ENCODE measurements at regions not wholly inside any gene's neighbourhood (a gene's known extent, or its start where the extent isn't known, plus 50 kb on each side); places are given as distances from the start of the nearest gene placed in this dataset.
A peak's percentile ranks its signal among the peaks of the same experiment; 100 is the strongest.

DNA sequence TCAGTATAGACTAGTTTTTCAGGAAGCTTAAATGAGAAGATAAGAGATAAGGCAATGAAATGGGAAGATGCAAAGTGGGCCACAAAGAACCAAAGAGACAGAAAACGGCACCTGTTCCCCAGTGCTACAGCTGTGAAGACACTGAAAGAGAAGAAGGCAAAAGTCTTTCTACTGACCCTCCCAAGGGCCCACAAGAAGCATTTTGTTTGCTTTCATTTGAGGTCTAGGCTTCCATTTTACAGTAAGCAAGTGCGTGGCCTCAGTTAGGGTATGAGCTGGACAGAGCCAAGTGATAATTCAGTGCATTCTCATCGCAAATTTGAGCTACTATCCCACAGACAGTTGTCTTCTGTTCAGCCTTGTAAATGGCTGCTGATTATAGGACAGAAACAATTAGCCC, 53.4 kb upstream of the STK17B start:
- no peak for DNase-seq

DNA sequence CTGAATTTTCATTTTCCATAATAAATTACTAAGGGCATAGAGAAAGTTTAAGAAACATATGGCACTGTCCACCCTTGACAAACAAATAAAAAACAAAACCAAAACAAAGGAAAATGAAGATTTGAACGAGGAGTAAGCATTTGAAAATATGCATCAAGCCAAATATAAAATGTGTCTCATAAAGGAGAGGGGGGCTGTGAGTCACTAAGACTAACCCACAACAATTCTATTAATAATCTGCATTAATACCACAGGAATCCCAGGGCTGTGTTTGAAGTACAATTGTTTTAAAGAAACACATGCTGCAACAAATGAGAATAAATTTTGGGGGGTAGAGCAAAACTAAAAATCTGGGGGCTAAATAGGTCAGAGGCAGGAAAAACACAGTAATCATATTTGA, 53.8 kb upstream of the STK17B start:
- peak; percentile 24 for DNase-seq

DNA sequence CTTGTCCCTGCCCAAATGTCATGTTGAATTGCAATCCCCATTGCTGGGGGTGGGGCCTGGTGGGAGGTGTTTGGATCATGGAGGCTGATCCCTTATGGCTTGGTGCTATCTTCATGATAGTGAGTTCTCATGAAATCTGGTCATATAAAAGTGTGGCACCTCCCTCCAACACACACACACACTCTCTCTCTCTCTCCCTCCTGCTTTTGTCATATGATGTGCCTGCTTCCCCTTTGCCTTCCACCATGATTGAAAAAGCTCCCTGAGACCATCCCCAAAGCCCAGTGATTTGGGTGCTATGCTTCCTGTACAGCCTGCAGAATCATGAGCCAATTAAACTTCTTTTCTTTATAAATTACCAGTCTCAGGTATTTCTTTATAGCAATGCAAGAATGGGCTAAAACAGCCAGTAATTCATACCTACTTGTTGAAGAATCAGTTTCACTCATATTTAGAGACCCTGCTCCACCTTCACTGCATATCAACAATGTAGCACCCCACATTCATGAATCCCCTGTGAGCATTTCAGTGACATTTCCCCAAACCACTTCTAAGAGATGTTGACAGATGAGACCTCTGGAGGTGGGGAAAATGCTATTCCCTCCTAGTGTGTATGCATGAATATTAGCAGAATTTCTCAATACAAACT, 54.8 kb upstream of the STK17B start:
- no peak for DNase-seq

DNA sequence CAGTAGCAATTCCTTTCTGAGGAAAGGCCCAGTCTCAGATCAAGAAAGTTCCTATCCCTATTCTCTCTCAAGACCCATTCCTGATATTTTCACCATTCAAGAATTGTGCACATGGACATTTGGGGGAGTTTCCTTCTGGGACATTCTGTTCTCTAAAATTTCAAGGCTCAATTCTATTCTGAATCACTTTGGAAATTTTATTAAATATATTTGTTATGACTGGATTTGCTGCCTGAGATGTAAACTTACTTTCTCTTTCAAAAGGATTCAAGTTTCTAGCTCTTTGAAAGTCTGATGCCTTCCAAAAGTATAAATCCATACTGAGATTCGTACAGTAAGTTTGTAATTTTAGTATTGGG, 55.3 kb upstream of the STK17B start:
- DNase-seq: no peak

DNA sequence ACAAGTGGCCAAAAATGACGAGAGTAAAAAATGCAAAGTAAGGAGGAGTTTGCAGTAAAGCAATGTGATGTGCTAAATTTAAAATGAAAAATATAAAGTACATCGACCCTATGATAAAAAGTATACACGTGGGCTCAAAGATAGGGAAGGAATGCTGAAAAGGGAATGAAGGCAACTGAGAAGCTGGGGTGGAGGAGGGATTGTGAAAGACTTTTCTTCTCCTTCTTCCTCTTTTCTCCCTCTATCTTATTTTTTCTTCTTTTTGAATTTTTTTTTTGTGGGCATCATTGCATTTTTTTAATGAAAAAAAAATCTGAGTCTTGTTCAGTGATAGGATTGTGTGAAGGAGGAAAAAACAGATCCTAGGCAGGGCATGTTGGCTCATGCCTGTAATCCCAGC, 57.6 kb upstream of the STK17B start:
- DNase-seq: no peak

DNA sequence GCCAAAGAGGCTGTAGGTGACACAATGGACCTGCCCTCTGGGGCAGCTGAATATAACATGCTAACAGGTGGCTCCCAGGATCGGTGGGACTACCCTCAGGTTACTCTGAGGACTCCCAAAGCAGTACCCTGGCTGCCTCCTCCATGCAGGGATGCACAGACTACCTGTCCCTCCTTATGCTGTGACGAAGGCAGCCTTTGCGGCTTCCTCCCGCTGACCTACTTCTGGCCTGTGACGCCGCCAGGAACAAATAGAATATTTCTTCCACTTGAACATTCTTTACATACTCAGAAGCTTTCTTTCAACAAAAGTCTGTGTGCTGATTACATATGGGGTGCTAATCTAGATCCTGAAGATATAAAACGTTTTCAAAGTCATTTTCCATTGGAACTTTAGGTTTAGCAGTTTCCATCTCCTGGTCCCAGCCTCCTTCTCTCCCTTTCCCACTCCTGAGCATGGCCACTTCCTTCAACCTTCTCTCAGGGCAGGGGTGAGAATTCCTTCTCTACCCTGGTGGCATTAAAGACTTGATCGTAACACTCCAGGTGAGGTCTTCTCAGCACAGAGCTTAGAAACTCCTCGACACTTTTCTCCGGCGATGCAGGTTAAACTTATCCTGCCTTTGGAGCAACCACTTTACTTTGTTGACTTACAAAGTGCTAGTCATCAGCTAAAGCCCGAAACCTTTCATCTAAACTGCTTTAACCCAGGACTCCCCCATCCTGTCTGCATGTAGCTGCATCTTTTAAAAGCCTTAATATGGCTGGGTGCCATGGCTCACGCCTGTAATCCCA, 58.9 kb upstream of the STK17B start:
- DNase-seq: no peak

DNA sequence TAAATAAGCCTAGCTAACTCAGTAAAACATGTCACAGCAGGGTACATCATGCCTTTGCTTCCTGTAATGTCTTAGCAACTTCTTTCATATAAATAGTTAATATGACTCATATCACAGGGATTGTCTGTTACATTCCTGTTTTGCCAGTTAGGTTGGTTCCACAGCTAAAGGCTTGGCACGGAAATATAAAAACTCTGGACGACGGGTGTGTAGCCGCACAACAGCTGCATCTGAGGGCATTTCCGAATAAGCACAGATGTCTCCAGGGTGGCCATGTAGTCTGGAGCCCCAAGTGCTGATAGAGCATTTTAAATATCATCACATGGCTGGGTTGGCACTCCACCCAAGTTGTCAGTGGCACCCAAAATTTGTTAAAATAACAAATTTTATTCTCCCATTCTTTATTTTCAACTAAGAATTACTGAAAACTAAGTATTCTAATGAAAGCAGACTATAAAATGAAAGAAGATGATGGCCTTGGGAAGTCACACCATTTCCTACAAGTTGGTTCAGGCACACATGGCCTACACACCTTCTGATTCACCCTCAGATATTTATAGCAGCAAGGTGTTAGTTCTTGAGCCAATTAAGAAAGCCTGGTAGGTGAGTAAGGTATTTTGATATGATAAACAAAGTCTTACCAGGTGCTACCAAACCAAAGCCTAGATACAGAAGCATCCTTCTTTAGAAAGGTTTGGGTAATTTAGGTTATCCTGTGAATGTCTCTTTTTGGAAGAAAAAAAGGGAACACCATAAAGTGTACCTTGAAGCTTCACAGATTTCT, 61.8 kb upstream of the STK17B start:
- DNase-seq: peak; percentile 89

DNA sequence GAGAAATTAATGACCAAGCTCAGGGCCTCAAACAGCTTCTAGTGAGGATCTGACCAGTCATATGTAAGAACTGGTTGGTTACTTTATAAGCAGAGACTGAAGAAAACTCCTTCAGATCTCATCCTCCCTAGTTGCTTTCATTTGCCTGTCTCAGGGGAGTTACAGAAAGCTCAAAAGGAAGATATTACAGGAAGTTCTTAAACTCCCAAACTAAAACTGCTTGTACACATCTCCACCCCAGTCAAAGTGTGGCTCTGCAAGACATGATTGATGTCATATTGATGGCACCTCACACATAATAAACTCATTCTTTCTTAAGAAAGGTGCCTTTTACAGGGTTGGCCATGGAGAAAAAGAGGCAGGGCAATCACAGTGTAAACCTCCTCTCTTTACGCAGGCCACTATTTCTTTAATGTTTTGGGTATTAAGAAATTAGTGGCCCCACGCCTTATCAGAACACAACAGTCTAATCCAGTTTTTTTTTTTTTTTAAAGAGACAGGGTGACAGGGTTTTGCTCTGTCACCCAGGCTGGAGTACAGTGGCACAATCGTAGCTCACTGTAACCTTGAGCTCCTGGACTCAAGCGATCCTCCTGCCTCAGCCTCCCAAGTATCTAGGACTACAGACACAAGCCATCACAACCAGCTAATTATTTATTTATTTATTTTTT, 62.6 kb upstream of the STK17B start:
- DNase-seq: no peak

DNA sequence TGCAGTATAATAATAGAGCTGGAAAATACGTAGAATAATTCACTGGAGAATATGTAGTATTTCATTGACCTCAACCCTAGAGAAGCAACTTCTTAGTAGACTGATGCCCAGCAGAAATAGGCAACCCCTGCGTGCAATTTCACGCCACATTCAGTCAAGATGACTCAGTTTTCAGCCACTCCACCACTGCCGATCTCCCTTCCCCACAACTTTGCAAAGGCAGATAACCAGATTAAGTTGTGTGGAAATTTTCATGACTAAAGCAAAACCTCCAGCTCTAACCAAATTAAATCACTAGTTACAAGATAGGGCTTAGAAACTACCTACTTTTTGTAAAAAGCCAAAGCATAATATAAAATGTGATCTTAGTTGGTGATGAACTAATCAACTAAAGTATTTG, 63.3 kb upstream of the STK17B start:
- peak; percentile 92 for DNase-seq

DNA sequence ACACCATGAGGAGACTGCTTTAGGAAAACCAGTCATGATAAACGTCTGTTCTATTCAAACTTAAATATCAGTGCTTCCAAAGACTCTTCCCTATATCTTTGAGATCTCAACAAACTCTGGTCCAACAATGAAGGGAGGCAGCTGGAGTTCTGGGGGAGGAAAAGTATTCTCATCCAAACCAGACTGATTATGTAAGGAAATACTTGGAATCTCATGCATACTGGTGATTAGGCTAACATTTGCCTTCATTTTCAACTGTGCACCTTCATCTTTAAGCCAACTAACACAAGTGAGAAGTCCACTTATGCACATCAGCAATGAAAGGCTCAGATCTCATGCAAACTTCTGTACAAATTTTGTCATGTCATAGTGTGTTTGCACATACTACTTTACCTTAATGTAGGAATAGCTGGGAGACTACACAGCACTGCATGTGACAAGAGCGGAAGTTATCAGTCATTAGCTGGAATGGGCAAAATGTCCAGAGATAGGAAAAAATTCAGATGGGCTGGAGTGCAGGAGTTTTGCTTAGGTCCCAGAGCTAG, 67.5 kb upstream of the STK17B start:
- peak; percentile 49 for DNase-seq

DNA sequence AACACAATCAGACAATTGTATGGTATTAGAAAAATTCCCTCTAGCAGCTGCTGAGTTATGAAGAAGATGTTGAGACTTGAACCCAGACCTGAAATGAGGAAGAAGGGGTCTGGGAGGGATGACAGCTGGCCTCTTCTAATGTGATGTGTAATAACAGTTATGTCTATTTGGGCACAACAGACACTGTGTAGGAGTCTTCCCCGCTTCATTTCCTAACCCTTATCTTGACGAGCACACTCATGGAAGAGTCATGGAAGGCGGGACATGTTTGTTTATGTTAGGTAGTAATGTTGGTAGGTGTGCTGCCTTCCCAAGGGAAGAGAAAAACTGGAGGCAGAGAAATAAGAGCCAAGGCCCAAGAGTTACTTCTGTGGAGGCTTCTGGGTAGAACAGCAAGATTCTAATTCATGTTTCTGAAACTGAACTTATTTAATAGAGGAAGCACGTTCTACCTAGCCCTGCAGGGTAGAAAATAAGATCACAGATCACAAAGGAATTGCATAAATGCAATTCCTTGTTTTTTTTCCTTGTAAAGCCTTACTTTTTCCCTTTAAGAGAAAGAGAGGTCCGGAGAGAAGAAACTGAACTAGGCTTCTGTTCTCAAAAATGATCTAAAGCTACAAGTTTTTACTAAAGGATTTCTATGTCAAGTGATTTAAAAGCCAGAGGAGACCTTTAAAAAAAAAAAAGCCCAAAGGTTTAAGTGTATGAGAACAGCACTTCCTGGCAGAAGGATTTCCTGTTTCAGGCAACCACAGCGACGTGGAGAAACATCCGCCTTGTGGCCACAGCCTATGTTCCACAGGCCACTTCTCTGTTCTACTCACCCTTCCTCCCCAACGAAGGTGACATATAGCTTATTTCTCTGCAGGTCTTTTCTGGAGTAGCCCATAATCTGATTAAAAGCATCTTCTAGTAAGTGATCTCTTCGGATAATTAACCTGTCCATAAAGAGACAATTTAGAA, 68.5 kb upstream of the STK17B start:
- peak; percentile 96 for DNase-seq

DNA sequence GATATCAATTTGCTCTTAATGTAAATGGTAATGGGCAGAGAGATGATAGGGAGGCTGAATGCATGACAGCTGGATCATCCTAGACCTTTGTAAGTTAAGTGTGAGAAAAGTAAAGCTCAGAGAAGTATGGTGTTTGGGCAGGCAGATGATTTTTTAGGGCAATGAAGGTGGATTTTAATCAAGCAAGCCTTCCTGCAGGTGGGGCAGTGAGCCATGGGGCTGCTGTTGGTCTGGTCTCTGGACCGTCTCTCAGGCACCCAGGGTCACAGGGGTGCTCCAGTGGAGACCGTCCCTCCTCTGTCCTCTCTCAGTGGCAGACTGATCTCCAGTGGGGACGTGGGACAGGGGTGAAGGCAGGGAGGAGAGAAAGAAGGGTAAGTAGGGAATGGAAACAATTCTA, 69.8 kb upstream of the STK17B start:
- DNase-seq: no peak

DNA sequence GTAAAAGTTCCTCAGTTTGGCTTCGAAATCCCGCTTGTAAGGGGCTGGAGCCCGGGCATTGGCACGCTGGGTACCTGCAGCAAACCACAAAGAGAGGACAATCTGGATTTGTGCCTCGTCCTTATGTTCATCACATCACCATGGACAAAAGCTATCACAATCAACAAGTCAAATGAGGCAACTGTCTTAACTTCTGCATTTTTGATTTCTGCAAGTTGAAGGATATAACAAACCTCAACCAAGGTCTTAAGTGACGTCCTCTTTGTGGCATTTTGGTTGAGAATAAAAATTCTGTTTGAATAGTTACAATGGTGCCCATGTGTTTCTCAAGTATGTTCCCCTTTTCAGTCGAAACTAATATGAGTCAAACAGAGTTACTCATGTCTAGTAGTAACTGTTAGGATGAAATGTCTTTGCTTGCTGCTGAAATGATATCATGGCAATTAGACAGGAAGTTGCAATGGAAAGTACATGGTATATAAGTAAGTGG, 70.8 kb upstream of the STK17B start:
- DNase-seq: peak; percentile 54

DNA sequence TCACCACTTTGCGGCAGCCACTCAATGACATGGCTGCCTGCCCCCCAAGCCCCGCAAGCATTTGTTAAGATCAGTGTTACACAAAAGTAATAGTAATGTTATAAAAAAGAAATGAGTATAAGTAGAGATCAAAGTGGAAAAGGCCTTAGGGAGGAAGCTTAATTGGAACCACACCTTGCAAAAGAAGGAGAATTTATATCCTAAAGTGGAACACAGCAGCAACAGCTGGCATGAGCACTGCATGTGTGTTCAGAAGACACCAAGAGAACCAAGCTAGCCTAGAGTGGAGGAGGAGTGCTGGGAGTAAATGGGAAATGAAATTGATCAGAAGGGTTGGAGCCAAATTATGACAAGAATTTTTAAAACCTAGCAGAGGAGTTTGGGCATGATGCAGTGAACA, 73.1 kb upstream of the STK17B start:
- no peak for DNase-seq

DNA sequence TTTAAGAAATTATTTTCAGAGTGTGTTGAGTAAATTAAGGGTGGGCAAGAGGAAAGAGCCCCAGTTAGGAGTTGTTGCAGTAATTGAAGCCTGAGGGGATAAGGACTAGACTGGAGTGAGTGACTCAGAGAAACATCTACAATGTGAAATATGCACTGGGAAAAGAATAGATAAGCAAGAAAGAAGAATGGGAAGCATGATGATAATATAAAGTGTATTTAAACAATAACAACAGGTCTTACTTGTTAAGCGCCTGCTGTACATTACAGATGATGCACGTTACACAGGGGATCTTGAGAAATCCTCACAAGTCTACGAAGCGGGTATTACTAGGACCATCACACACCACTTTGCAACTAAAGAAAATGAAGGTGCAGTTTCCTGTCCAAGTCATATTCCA, 73.6 kb upstream of the STK17B start:
- DNase-seq: peak; percentile 63

DNA sequence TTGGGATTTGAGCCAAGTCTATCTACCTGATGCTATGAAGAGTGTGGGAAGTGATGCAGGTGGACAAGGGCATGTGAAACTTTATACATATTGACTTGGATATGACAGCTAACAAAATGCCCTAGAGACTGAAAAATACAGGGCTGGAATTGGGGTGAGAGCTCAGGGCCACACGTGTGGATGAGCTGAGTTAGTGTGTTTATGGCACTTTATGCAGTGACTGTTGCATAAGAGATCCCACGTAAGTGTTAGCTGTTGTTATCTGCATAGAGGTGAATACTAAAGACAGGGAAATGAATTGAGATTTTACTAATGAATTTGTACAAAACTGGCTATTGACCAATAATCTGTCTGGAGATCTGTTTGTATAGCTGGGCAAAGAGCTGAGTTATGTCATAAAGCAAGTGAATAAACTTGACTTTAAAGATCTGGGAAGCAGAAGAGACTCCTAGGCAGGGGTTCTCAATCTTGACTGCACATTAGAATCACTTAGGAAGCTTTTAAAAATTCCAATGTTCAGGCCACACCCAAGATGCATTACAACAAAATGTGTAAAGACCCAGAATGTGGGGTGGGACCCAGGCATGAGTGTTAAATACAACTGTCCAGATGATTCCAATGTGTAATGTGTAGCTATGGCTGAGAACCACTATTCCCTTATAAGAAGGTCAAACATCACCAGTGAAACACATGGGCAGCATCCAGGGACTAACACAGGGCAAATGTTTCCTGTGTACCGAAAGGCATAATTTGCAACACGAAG, 74.2 kb upstream of the STK17B start:
- DNase-seq: no peak

DNA sequence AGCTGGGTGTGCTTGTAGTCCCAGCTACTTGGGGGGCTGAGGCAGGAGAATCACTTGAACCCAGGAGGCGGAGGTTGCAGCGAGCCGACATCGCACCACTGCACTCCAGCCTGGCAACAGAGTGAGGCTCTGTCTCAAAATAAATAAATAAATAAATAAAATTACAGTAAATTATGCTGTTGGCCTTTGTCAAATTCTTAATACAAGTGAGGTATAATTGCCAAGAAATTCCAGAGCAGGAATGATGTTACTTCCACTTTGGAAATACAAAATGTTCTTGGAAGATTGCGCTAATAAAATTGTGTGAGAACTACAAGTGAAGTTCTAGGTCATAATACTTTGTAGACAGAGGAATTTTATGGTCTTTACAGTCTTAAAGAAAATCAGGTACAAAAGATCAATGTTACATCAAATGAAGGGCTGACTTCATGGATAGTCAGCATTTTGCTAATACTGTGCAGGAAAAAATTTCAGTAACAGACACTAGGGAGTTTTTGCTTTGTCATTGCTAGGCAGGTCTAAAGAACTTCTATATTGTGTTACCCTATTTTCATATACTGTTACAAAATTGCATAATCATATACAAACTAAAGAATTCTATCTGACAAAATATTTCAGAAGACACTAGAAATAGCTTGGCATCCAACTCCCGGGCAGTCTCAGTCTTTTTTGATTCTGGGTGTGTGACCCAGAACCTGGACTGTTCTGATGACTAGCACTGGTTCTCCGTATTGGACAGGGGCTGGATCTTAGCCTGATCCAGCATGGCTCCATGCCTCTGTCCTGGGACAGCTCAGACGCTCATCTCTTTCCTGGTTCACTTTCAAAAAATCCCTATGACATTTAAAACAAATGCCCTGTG, 76.0 kb upstream of the STK17B start:
- DNase-seq: no peak

DNA sequence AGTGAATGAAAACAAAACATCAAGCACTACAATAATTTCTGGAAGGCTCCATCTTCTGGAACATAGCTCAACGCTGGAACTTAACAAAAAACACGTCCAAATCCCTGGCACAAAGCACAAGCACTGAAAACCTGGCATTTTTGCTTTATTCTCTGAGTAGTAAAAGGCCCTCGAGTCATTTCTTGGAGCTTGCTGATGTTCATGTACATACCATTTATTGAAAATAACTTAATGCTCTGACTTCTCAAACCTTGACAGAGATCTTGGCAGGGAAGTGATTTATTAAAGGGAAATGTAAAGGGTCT, 76.5 kb upstream of the STK17B start:
- DNase-seq: no peak

DNA sequence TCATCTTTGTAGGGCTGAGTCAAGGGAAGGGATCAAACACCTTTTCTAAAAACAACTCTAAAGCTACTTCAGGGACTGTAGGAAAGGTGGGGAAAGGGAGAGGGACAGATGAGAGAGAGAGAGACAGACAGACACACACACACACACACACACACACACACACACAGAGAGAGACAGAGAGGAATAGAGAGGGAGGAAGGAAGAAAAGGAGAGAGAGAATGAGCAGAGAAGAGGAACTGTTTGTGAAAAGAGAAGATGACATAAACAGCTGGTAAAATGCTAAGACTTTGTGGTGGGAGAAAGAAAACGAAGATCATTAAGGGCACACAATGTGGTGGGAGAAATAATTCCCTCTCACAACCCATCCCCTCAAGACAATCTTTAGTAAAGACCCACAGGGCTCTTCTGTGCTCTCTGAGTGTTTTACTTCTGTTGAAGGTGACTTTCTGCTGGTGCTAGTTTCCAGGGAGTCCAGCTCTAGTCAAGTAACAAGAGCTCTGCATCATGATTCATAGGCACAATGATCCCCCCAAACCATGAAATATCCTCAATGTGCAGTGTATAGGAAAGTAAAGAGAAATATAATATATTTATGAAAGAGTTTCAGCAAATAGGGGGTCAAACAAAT, 77.2 kb upstream of the STK17B start:
- DNase-seq: no peak

DNA sequence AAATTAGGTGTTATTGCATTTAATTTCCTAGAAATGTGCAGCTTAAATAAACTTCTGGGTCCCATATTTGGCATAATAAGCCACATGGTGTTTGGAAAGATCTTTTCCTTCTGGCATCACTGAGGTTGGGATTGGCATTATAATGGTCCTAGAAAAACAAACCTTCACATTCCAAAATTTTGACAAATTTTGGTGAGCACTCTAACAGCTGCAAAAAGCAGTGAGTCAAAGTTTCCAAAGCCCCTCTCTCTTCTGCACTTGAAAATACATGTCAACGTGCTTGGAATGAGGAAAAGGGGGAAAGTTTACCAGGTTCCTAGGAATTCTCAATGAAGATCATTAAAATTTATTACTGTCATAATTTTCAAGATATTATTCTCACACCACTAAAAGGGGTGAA, 77.8 kb upstream of the STK17B start:
- no peak for DNase-seq

All from NCI-H226 (cell line).